ENCODE measurements at regions not wholly inside any gene's neighbourhood (a gene's known extent, or its start where the extent isn't known, plus 50 kb on each side); places are given as distances from the start of the nearest gene placed in this dataset.

GRCh38 chr2:76128622-76129021 is 417.9 kb upstream of the GCFC2 start:
- TF ChIP-seq CTCF (IDR thresholded peaks at IDR 0.05; ENCODE audit: poor library complexity): no peak
- TF ChIP-seq EZH2 (IDR thresholded peaks at IDR 0.05; ENCODE audit: borderline replicate concordance): no peak
- TF ChIP-seq EZH2phosphoT487 (IDR thresholded peaks at IDR 0.05; ENCODE audit: low read depth, severe bottlenecking, unreplicated experiment): no peak

Data from hepatocyte (in vitro differentiated cells).